Osteoblast (primary cell): ENCODE measurements at regions not wholly inside any gene's neighbourhood (a gene's known extent, or its start where the extent isn't known, plus 50 kb on each side); places are given as distances from the start of the nearest gene placed in this dataset.

Experiments used
- DNase-seq: peaks from one replicate; pipeline ENCODE4 v3.0.0; 2011; ENCODE audit warnings: low spot score, mixed read lengths; ENCODE audit not compliant: insufficient read length; ENCODE audit errors: missing footprints
- H2AFZ ChIP-seq: 2 replicates; pipeline ENCODE4 v1.6.0; 2011; ENCODE audit warnings: mild to moderate bottlenecking, low read length
- H3K27ac ChIP-seq: 2 replicates; pipeline ENCODE4 v1.5.1; 2011; ENCODE audit warnings: mild to moderate bottlenecking, low read depth, low read length, moderate library complexity
- H3K27me3 ChIP-seq: 2 replicates; pipeline ENCODE4 v1.6.0; 2012; ENCODE audit warnings: mild to moderate bottlenecking, control low read depth, inconsistent platforms, low read length, moderate library complexity; ENCODE audit not compliant: insufficient read depth
- H3K36me3 ChIP-seq: 2 replicates; pipeline ENCODE4 v1.5.1; 2011; ENCODE audit warnings: mild to moderate bottlenecking, low read length, control low read depth, moderate library complexity; ENCODE audit not compliant: insufficient read depth
- H3K4me1 ChIP-seq: 2 replicates; pipeline ENCODE4 v1.5.1; 2011; ENCODE audit warnings: mild to moderate bottlenecking, low read length, control low read depth, moderate library complexity; ENCODE audit not compliant: insufficient read depth
- H3K4me2 ChIP-seq: 2 replicates; pipeline ENCODE4 v1.6.0; 2011; ENCODE audit warnings: mild to moderate bottlenecking, low read length; ENCODE audit not compliant: insufficient read depth
- H3K4me3 ChIP-seq: fragments of 200-600 bp; sonication (generic); 3 replicates; pipeline ENCODE4 v1.5.1; 2012; ENCODE audit warnings: mild to moderate bottlenecking, low read length, inconsistent platforms; ENCODE audit not compliant: insufficient read depth
- H3K79me2 ChIP-seq: 2 replicates; pipeline ENCODE4 v1.6.0; 2012; ENCODE audit warnings: mild to moderate bottlenecking, low read length, control low read depth, inconsistent platforms; ENCODE audit not compliant: insufficient read depth
- H3K9me3 ChIP-seq: 2 replicates; pipeline ENCODE4 v1.5.1; 2011; ENCODE audit warnings: low read depth, low read length, control low read depth
- H4K20me1 ChIP-seq: 2 replicates; pipeline ENCODE4 v1.6.0; 2012; ENCODE audit warnings: mild to moderate bottlenecking, low read length, control low read depth; ENCODE audit not compliant: insufficient read depth
- TF ChIP-seq, protein P1 (sequence below): IDR thresholded peaks from 2 replicates; pipeline ENCODE4 v1.5.1; 2011; ENCODE audit warnings: mild to moderate bottlenecking, low read depth, low read length, moderate library complexity; ENCODE audit errors: extremely low read depth

DNA sequence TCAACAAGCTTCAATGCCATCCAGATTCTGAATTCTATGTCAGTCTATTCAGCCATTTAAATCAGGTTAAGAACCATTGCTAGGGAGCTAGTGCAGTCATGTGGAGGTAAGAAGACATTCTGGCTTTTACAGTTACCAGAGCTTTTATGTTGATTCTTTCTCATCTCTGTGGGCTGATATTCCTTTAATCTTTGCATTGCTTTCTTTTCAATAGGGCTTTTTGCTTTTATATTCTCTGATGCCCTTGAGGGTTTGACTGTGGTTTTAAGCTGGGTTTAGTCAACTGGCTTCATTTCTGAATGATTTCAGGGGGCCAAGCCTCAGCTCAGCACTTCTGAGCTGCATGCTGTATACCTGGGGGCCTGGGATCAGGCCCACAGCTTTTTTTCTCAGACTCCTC is 51.0 kb upstream of the GORAB start:
- no peak overlapping the region for H3K4me3 ChIP-seq
- DNase-seq = no peak
- H3K4me2 ChIP-seq = no peak overlapping the region
- no peaks in the 10 kb centered on the region for H3K4me1 ChIP-seq
- no peak overlapping the region for H2AFZ ChIP-seq
- no peaks in the 10 kb centered on the region for H4K20me1 ChIP-seq
- TF ChIP-seq, protein P1, sequence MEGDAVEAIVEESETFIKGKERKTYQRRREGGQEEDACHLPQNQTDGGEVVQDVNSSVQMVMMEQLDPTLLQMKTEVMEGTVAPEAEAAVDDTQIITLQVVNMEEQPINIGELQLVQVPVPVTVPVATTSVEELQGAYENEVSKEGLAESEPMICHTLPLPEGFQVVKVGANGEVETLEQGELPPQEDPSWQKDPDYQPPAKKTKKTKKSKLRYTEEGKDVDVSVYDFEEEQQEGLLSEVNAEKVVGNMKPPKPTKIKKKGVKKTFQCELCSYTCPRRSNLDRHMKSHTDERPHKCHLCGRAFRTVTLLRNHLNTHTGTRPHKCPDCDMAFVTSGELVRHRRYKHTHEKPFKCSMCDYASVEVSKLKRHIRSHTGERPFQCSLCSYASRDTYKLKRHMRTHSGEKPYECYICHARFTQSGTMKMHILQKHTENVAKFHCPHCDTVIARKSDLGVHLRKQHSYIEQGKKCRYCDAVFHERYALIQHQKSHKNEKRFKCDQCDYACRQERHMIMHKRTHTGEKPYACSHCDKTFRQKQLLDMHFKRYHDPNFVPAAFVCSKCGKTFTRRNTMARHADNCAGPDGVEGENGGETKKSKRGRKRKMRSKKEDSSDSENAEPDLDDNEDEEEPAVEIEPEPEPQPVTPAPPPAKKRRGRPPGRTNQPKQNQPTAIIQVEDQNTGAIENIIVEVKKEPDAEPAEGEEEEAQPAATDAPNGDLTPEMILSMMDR = no peak
- no peaks in the 10 kb centered on the region for H3K27me3 ChIP-seq
- H3K79me2 ChIP-seq = no peaks in the 10 kb centered on the region
- no peaks in the 10 kb centered on the region for H3K9me3 ChIP-seq
- H3K36me3 ChIP-seq = no peaks in the 10 kb centered on the region
- no peak overlapping the region for H3K27ac ChIP-seq
